GM19452 (cell line): ENCODE measurements at regions not wholly inside any gene's neighbourhood (a gene's known extent, or its start where the extent isn't known, plus 50 kb on each side); places are given as distances from the start of the nearest gene placed in this dataset.
"Not testable (repeated sequence)": the region's sequence is repeated elsewhere in the genome, so short reads cannot be mapped to it uniquely, and the experiment has no call there.

Source experiments
- ATAC-seq: cut with Tn5 transposase; IDR thresholded peaks from one replicate; pipeline ENCODE4 v1.9.1; 2021; ENCODE audit not compliant: unreplicated experiment

DNA sequence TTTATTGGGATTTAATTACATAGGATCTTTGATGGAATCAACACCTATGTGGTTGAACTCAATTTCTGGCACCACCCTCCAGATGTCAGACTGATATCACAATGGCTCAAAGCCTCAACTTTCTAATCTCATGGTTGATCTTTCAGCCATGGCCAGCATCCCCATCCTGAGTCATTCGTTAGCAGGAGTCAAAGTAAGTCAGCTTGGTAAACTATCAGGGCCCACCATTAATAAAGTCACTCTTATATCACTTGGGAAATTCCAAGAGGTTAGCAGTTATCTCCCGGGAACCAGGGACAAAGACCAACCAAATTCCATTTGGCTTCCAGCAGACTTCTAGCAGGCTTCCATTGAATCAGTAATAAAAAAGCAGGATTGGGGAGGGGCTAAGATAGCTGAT lies 50.7 kb upstream of the TNFSF4 start:
- no peak for ATAC-seq

DNA sequence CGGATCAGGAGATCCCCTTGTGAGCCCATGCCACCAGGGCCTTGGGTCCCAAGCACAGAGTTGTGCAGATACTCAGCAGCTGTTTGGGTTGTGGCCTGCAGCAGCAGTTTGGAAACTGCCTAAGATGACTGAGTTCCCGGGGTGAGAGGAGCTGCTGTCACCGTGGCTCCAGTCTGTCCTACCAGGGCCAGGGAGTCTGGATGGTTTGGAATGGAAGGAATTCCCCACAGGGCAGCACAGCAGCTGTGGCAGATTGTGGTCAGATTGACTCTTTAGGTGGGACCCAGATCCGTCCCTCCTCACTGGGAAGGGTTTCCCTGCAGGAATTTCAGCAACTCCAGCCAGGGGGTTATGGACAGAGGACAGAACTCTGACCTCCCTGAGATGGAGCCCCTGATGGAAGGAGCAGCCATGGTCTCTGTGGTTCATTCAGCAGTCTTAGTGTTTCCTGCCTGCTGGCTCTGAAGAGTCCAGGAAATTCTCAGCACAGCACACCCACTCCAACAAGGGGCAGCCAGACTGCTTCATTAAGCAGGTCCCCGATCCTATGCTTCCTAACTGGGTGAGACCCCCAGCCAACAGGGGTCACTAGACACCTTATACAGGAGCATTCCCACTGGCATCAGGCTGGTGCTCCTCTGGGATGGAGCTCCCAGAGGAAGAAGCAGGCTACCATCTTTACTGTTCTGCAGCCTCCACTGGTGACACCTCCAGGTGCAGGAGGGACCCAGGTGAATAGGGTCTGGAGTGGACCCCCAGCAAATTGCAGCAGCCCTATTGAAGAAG lies 51.5 kb upstream of the TNFSF4 start:
- no peak for ATAC-seq

DNA sequence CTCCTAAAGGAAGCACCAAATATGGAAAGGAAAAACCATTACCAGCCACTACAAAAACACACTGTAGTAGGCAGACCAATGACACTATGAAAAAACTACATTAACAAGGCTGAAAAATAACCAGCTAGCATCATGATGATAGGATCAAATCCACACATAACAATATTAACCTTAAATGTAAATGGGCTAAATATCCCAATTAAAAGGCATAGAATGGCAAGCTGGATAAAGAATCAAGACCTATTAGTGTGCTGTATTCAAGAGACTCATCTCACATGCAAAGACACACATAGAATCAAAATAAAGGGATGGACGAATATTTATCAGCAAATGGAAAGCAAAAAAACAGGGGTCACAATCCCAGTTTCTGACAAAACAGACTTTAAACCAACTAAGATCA lies 53.2 kb upstream of the TNFSF4 start:
- ATAC-seq = not testable (repeated sequence)

DNA sequence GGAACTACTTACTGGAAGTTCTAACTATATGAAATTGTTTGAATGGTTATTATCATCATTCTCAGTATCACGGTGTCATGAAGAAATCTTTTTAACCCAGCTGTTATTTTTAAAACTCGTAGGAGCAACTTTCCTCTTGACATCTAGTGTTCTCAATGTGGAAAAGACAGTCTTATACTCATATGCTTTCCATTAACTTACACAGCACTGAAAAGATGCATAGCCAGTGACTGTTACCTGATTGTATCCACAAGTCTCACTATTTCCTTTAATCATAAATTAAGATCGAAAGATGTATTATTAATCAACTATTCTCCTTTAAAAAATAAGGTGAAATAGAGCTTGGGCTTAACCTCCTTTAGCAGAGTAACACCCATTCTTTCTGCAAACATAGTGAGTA lies 59.7 kb upstream of the TNFSF4 start:
- no peak for ATAC-seq

DNA sequence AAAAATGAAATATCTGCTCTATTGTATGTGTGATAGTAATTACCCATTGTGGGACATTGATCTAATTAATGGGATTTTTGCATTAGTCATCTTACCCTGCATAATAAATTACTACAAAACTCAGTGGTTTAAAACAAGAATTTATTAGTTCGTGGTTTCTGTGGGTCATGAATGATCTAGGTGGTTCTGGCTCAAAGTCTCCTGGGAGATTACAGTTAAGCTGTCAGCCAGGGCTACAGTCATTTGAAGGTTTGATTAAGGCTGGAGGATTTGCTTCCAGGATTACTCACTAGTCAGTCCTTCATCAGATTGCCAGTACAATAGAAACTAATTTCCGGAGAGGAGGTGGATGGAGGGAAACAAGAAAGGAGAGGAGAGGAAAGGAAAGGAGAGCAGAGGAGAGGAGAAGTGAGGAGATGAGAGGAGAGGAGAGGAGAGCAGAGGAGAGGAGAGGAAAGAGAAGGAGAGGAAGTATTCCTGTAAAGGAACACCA lies 60.4 kb upstream of the TNFSF4 start:
- no peak for ATAC-seq

DNA sequence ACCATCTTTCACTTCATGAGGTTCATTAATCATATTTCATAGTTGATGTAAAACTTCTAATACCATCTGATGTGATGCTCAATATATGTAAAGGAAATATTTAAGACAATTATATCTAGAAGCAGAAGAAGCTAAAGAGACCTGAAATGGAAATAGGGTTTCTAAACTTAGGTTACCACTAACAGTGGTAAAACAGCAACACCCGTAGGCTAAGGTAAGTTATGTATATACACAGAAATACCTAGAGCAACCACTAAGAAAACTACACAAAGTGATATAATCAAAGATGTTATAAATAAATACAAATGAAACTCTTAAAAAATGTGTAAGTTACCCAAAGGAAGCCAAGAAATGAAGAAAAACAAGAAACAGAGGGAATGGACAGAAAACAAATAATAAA lies 61.1 kb upstream of the TNFSF4 start:
- no peak for ATAC-seq

DNA sequence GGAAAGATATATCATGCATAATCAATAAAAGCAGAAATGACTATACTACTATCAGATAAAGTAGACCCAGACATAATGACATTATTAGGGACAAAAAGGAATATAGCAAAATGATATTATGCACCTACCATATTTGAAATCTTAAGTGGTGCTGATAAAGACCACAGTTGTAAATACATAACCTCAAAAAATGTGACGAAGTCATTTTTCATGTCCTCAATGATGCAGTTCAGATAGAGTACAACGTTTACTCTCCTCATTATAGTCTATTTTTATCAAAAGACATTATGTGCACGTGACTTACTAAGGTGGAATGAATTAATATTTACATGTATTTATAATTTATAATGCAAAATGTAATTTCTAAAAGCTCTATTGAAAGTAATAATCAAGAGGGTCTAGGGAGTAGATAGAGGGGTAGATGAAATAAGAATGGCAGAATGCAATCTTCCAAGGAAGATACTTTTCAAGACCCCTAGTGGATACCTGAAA lies 61.7 kb upstream of the TNFSF4 start:
- no peak for ATAC-seq

DNA sequence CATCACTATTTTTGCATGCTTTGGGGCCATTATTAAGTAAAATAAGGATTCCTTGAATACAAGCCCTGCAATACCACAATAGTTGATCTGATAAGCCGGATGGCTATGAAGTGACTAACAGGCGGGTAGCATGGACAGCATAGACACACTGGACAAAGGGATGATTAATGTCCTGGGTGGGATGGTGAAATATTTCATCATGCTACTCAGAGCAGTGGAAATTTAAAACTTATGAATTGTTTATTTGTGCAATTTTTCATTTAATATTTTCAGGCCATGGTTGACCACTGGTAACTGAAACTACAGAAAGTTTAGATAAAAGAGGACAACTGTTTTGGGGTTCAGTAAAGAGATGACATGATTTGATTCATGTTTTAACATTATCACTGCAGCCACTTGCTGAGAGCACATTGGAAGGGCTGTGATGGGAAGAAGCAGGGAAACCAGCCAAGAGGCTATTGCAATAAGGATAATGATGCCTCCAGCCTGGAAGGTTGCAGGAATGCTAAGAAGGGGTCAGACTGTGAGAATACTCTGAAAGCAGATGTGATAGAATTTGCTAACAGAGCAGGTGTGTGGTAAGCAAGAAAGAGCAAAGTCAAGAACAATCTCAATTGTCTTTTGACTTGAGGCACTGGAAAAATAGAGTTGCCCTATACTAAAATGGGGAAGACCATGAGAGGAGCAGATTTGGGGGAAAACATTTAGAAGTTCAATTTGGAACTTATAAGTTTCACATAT lies 62.5 kb upstream of the TNFSF4 start:
- no peak for ATAC-seq

DNA sequence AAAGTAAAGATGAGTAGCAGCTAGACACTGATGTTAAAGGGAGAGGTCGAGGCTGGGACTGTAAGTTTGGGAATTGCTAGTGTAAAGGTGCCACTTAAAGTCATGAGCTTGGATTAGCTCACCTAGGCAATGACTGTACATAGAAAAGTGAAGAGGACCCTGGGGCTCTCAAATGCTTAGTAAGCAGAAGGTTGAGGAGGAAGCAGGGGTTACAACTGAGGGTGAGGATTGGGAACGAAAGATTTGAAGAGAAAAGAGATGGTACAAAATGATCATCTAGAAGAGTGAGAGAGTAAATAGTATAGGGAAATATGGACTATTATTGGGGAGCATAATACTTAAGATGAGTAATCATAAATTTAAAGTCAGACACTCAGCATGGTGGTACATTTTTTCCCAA lies 63.1 kb upstream of the TNFSF4 start:
- no peak for ATAC-seq

DNA sequence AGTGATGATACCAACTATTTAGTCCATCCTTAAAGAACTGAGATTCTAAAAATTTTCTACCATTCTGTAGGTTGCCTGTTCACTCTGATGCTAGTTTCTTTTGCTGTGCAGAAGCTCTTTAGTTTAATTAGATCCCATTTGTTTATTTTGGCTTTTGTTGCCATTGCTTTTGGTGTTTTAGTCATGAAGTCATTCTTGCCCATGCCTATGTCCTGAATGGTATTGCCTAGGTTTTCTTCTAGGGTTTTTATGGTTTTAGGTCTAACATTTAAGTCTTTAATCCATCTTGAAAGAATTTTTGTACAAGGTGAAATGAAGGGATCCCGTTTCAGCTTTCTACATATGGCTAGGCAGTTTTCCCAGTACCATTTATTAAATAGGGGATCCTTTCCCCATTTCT lies 63.9 kb upstream of the TNFSF4 start:
- not testable (repeated sequence) for ATAC-seq

DNA sequence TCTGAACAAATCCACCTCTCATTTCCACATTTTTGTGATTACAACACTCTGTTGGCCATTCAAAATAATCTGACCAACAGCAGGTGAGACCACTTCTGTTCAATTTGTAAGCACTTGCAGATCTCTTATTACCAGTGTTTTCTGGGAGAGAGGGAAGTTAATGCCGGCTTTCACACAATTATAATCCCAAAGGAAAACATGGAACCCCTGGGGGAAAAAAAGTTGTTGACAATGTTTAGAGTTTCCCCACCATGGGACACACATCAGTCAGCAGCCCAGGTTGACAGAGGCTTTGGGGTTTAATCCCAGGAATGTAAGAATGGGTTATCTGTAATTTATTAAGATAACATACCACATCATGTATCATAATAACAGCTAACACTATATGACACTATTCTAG lies 68.4 kb upstream of the TNFSF4 start:
- no peak for ATAC-seq

DNA sequence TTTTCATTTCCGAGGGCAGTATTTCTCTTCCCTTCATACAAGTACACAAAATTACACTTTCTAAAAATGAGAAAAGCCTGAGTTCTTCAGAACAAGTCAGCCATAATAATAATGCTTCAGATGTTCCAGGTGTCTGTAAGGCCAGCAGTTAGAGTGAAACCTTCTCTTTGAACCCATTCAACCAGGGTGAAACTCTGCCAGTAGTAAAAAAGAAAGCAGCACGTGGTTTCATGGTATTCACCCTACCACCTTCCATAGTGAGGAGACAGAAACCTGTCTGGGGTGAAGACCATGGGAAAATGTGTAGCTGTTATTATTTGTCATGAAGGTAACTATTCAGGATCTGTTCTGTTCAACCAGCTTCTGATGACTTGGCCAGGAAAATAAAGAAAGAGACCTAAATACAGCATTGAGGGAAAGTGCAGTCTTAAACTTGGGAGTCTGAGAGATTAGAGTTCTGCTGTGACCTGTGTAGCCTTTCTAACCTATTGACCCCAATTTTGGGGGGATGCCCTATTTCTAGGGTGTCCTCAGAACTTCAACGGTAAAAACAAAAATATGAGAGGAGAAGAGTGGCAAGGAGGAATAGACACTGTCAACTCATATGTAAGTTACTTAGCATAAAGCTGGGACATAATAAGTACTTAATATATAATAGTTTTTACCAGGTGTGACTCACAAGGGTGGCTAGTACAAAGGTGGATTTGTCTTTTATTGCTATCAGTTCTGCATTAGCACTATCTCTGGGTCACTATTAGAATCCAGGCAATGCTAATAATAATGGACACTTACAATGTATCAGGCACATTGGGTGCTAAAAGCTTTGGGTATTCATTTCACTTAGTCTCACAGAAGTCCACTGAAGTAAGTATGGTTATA lies 70.0 kb upstream of the TNFSF4 start:
- ATAC-seq = peak; percentile 85

DNA sequence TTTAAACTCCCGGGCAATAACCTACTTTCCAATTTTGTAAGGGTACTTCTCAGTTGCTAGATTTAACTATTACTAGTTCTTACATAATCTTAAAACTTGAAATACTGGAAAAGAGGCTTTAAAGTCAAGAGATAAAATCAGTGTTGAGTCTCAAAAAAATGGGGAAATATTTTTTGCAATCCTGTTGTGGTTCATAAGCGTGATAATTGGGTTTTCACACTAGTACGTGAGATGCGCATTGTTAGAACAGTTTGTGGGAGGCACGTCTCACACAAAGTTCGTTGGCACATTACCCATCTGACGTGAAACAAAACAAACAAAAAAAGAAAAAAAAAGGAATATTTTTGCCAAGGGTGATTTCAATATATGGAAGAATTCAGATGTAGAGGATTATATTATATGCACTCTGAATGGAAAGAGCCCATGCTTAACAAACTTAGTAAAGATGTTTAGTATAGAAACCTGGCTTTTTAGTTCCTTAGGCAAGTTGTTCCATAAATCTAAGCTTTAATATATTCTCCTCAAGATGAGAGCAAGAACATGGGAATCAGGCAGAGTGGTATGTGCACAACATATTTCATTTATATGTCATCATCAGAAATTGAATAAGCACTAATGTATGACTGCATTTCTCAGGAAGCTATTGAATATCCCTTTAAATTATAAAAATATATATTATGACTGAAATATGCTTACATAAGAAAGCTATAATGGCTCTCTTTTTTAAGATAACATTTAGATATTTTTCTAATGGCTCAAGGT lies 73.9 kb upstream of the TNFSF4 start:
- no peak for ATAC-seq

DNA sequence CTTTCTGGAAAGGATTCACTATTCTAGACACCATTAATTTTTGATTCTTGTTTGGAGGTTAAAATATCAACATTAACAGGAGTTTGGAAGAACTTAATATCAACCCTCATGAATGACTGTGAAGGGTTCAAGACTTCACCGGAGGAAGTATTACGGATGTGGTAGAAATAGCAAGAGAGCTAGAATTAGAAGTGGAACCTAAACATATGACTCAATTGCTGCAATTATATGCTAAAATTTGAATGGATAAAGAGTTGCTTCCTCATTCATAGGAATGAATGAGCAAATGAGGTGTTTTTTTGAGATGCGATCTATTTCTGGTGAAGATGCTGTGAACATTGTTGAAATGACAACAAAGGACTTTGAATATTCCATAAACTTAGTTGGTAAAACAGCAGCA lies 77.9 kb upstream of the TNFSF4 start:
- no peak for ATAC-seq

DNA sequence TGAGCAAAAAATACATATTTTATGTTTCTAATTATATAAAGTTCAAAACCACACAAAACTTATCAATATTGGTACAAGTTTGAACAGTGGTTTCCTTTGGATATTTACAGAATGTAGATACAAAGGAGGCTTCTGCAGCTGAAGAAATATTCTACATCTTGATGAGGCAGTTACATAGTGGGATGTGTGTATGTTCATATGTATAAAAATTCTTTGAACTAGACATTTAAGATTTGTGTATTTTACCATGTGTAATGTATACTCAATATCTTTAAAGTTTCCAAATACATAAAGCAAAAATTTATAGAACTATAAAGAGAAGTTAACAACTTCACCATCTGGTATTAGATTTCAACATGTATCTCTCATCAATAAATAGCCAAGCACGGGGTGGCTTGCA lies 80.7 kb upstream of the TNFSF4 start:
- no peak for ATAC-seq

DNA sequence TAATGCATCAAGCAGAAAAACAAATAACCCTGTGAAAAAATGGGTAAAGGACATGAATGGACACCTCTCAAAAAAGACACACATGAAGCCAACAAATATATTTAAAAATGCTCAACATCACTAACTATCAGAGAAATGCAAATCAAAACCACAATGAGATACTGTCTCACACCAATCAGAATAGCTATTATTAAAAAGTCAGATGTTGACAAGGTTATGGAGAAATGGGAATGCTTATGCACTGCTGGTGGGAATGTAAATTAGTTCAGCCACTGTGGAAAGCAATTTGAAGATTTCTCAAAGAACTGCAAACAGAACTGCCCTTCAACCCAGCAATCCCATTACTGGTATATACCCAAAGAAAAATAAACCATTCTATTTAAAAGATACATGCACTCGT lies 86.6 kb upstream of the TNFSF4 start:
- no peak for ATAC-seq

DNA sequence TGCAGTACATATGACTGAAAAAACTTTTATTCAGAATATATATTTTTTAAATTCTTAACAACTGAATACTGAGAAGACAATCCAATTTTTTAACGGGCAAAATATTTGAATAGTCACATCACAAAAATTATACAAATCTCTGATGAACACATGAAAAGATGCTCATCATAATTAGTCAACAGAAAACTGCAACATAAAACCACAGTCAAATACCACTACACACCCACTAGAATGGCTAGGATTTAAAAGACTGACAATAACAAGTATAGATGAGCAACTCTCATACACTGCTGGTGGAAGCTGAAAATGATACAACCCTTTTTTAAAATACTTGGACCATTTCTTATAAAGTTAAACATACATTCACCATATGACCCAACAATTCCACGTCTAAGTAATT lies 87.7 kb upstream of the TNFSF4 start:
- ATAC-seq = no peak

DNA sequence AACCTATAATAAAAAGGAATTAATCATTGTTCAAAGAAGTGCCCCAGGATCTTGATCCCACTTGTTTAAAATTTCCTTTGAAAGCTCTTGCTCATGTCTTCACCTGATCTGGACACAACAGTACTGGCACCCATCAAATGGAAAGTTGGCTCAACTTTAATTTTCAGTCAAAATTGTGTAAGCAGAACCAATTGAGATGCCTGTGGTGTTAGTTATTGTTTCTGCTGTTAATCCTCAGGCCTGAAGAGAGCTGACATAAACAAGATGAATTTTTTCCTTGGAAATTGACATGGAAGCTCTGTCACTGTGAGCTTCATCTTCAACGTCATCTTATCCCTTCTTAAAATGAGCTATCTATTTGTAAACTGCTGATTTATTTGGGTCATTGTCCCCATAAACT lies 88.3 kb upstream of the TNFSF4 start:
- ATAC-seq = no peak

DNA sequence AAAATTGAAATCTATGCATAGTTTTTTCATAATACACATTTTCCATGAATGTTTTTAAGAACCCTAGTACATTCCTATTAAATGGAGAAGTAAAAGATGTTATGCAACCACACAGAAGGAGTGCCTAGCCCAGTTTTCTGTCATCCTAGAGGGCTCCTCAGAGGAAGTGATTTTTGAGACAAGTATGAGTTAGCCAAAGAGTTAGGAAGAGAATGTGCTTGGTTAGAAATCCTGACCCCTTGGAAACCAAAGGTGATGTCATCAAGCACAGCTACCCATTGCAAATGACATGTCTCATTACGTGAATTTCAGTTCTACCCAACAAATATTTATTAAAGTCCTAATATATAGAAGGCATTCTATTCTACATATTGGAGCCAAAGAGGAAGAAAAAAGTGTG lies 88.9 kb upstream of the TNFSF4 start:
- no peak for ATAC-seq

DNA sequence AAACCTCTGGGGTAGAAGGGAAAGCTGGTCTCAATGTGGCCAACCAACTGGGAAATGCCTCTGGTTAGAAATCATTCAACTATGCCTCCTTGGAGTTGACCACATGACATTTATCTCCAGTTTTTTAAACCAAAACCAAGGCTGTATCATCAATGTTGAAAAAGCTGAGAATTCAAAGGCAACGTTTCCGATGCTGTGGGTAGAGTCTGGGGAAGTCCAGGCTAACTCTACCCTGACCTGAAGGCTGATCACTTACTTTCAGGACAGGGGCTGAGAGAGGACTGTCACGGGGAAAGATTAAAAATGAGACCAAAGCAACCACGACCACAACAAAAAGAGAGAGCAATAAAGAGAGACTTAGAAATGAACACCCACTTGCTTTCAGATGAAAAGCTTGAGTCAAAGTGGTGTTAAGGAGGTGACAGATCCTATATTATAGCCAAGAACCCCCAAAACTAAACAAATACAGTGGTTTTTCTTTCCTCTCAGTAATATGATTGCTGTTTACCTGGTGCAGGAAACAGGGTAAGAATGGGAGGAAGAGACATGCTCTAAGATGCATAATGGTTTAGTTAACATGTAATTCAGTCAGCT lies 90.8 kb upstream of the TNFSF4 start:
- peak; percentile 83 for ATAC-seq
